HG03571 (cell line): ENCODE measurements at regions not wholly inside any gene's neighbourhood (a gene's known extent, or its start where the extent isn't known, plus 50 kb on each side); places are given as distances from the start of the nearest gene placed in this dataset.

Experiments
- ATAC-seq: cut with Tn5 transposase; IDR thresholded peaks from one replicate; pipeline ENCODE4 v1.9.1; 2021; ENCODE audit not compliant: unreplicated experiment

- ATAC-seq, result no peak
These were observed 331.1 kb downstream of the MLLT3 start for GRCh38 chr9:20291201-20291600.

- ATAC-seq, result no peak
These were observed 332.0 kb downstream of the MLLT3 start for GRCh38 chr9:20290257-20290656.

- ATAC-seq, result no peak
These were observed 332.8 kb downstream of the MLLT3 start for GRCh38 chr9:20289423-20290010.

- no peak for ATAC-seq
These were observed 335.3 kb downstream of the MLLT3 start for GRCh38 chr9:20286969-20287368.

- ATAC-seq, result no peak
These were observed 336.1 kb downstream of the MLLT3 start for GRCh38 chr9:20286154-20286700.

GRCh38 chr9:20284601-20285289 is 337.6 kb downstream of the MLLT3 start:
- no peak for ATAC-seq

- ATAC-seq, result no peak
These were observed 342.0 kb downstream of the MLLT3 start for GRCh38 chr9:20280330-20280729.

- no peak for ATAC-seq
These were observed 345.5 kb downstream of the MLLT3 start for GRCh38 chr9:20276762-20277161.

GRCh38 chr9:20271723-20272122 is 350.6 kb downstream of the MLLT3 start:
- no peak for ATAC-seq

GRCh38 chr9:20271096-20271495 is 351.2 kb downstream of the MLLT3 start:
- ATAC-seq, result no peak

GRCh38 chr9:20270161-20270560 is 352.1 kb downstream of the MLLT3 start:
- ATAC-seq, result no peak

- no peak for ATAC-seq
These were observed 352.7 kb downstream of the MLLT3 start for GRCh38 chr9:20269620-20270019.

GRCh38 chr9:20264896-20265295 is 357.4 kb downstream of the MLLT3 start:
- no peak for ATAC-seq

- ATAC-seq, result no peak
These were observed 359.7 kb downstream of the MLLT3 start for GRCh38 chr9:20262611-20263010.

- ATAC-seq, result no peak
These were observed 365.9 kb downstream of the MLLT3 start for GRCh38 chr9:20256284-20256948.

GRCh38 chr9:20255052-20255451 is 367.2 kb downstream of the MLLT3 start:
- no peak for ATAC-seq

- no peak for ATAC-seq
These were observed 368.7 kb downstream of the MLLT3 start for GRCh38 chr9:20253635-20254034.

GRCh38 chr9:20252778-20253177 is 369.5 kb downstream of the MLLT3 start:
- no peak for ATAC-seq

GRCh38 chr9:20250791-20251190 is 371.5 kb downstream of the MLLT3 start:
- ATAC-seq, result no peak

- no peak for ATAC-seq
These were observed 378.0 kb downstream of the MLLT3 start for GRCh38 chr9:20244271-20244670.

GRCh38 chr9:20243841-20244240 is 378.5 kb downstream of the MLLT3 start:
- no peak for ATAC-seq
